HepG2 (cell line): ENCODE measurements at regions not wholly inside any gene's neighbourhood (a gene's known extent, or its start where the extent isn't known, plus 50 kb on each side); places are given as distances from the start of the nearest gene placed in this dataset.

Source experiments
- FOSL1 ChIP-seq: sonication (generic); formaldehyde crosslinking; IDR thresholded peaks from 2 replicates; pipeline ENCODE4 v1.9.0; 2021; ENCODE audit warnings: missing genetic modification reagents, borderline replicate concordance
- FOSL2 ChIP-seq: sonication (generic); formaldehyde crosslinking; IDR thresholded peaks from 2 replicates; pipeline ENCODE4 v1.4.0; 2020; ENCODE audit warnings: missing genetic modification reagents
- KDM1A ChIP-seq: IDR thresholded peaks from 2 replicates; pipeline ENCODE4 v1.6.1; 2016; ENCODE audit warnings: missing compliant biosample characterization
- MXD4 ChIP-seq: IDR thresholded peaks from 2 replicates; pipeline ENCODE4 v1.6.1; 2016; ENCODE audit warnings: mild to moderate bottlenecking, missing biosample characterization, missing genetic modification reagents
- NCOA2 ChIP-seq: sonication (generic); formaldehyde crosslinking; IDR thresholded peaks from 2 replicates; pipeline ENCODE4 v1.8.0; 2022; ENCODE audit warnings: inconsistent platforms
- SKI ChIP-seq: fragments of 450-650 bp; IDR thresholded peaks from one replicate; pipeline ENCODE4 v1.6.1; 2018; ENCODE audit warnings: mild to moderate bottlenecking; ENCODE audit not compliant: partially characterized antibody
- TSC22D2 ChIP-seq: sonication (generic); formaldehyde crosslinking; IDR thresholded peaks from 2 replicates; pipeline ENCODE4 v1.5.1; 2020; ENCODE audit warnings: missing genetic modification reagents, mild to moderate bottlenecking, borderline replicate concordance
- TF ChIP-seq, protein P1 (sequence below): IDR thresholded peaks from 2 replicates; pipeline ENCODE4 v1.6.1; 2012; ENCODE audit warnings: low read length, improper control_type of control experiment
- TF ChIP-seq, protein P2 (sequence below), 2 experiments: IDR thresholded peaks; 2 replicates each; pipeline ENCODE4 v1.6.1; 2011 to 2012; ENCODE audit warnings: low read length in 2 of 2, borderline replicate concordance in 1 of 2, low read depth in 1 of 2, mild to moderate bottlenecking in 1 of 2, moderate library complexity in 1 of 2
- TF ChIP-seq, protein P3 (sequence below): conservative IDR thresholded peaks from 2 replicates; pipeline ENCODE4 v1.6.1; 2018; ENCODE audit warnings: missing genetic modification reagents
- TF ChIP-seq, protein P4 (sequence below): sonication (generic); formaldehyde crosslinking; IDR thresholded peaks from 2 replicates; pipeline ENCODE4 v1.5.0; 2020; ENCODE audit warnings: mild to moderate bottlenecking, missing genetic modification reagents, moderate library complexity
- TF ChIP-seq, protein P5 (sequence below): sonication (generic); formaldehyde crosslinking; IDR thresholded peaks from 2 replicates; pipeline ENCODE4 v1.4.0; 2020; ENCODE audit warnings: missing genetic modification reagents, mild to moderate bottlenecking, borderline replicate concordance
- TF ChIP-seq, protein P6 (sequence below): IDR thresholded peaks from 2 replicates; pipeline ENCODE4 v1.6.1; 2016

DNA sequence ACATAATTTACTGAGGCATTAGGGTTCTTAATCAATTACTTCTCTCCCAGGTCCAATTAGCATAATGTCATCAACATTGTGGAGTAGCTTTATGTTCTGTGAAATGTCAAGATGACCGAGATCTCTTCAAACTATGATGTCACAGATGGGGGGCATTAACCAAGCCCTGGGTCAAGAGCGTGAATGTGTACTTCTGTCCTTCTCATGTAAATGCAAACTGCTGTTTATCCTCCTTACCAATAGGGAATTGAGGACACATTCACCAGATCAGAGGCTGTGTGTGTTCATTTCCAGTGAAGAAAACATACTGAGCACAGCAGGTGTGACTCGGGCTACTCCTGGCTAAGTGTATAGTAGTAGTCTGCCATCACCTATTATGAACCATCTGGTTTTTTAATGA, 177.9 kb downstream of the MINAR1 start:
- TF ChIP-seq FOSL1 (no peak), KDM1A (CRISPR knock-in tag) (no peak), FOSL2 (CRISPR knock-in tag) (no peak), SKI (no peak), NCOA2 (CRISPR knock-in tag) (no peak), TSC22D2 (CRISPR knock-in tag) (no peak), MXD4 (CRISPR knock-in tag) (no peak)
- TF ChIP-seq, protein P1, sequence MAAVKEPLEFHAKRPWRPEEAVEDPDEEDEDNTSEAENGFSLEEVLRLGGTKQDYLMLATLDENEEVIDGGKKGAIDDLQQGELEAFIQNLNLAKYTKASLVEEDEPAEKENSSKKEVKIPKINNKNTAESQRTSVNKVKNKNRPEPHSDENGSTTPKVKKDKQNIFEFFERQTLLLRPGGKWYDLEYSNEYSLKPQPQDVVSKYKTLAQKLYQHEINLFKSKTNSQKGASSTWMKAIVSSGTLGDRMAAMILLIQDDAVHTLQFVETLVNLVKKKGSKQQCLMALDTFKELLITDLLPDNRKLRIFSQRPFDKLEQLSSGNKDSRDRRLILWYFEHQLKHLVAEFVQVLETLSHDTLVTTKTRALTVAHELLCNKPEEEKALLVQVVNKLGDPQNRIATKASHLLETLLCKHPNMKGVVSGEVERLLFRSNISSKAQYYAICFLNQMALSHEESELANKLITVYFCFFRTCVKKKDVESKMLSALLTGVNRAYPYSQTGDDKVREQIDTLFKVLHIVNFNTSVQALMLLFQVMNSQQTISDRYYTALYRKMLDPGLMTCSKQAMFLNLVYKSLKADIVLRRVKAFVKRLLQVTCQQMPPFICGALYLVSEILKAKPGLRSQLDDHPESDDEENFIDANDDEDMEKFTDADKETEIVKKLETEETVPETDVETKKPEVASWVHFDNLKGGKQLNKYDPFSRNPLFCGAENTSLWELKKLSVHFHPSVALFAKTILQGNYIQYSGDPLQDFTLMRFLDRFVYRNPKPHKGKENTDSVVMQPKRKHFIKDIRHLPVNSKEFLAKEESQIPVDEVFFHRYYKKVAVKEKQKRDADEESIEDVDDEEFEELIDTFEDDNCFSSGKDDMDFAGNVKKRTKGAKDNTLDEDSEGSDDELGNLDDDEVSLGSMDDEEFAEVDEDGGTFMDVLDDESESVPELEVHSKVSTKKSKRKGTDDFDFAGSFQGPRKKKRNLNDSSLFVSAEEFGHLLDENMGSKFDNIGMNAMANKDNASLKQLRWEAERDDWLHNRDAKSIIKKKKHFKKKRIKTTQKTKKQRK = no peak
- TF ChIP-seq, protein P2, sequence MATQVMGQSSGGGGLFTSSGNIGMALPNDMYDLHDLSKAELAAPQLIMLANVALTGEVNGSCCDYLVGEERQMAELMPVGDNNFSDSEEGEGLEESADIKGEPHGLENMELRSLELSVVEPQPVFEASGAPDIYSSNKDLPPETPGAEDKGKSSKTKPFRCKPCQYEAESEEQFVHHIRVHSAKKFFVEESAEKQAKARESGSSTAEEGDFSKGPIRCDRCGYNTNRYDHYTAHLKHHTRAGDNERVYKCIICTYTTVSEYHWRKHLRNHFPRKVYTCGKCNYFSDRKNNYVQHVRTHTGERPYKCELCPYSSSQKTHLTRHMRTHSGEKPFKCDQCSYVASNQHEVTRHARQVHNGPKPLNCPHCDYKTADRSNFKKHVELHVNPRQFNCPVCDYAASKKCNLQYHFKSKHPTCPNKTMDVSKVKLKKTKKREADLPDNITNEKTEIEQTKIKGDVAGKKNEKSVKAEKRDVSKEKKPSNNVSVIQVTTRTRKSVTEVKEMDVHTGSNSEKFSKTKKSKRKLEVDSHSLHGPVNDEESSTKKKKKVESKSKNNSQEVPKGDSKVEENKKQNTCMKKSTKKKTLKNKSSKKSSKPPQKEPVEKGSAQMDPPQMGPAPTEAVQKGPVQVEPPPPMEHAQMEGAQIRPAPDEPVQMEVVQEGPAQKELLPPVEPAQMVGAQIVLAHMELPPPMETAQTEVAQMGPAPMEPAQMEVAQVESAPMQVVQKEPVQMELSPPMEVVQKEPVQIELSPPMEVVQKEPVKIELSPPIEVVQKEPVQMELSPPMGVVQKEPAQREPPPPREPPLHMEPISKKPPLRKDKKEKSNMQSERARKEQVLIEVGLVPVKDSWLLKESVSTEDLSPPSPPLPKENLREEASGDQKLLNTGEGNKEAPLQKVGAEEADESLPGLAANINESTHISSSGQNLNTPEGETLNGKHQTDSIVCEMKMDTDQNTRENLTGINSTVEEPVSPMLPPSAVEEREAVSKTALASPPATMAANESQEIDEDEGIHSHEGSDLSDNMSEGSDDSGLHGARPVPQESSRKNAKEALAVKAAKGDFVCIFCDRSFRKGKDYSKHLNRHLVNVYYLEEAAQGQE (IDR thresholded peaks at IDR 0.05; ENCODE audit: borderline replicate concordance in 1 of 2, low read depth in 1 of 2, low read length in 2 of 2) = no peak
- TF ChIP-seq, protein P3, sequence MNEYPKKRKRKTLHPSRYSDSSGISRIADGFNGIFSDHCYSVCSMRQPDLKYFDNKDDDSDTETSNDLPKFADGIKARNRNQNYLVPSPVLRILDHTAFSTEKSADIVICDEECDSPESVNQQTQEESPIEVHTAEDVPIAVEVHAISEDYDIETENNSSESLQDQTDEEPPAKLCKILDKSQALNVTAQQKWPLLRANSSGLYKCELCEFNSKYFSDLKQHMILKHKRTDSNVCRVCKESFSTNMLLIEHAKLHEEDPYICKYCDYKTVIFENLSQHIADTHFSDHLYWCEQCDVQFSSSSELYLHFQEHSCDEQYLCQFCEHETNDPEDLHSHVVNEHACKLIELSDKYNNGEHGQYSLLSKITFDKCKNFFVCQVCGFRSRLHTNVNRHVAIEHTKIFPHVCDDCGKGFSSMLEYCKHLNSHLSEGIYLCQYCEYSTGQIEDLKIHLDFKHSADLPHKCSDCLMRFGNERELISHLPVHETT (CRISPR knock-in tag) = no peak
- TF ChIP-seq, protein P4, sequence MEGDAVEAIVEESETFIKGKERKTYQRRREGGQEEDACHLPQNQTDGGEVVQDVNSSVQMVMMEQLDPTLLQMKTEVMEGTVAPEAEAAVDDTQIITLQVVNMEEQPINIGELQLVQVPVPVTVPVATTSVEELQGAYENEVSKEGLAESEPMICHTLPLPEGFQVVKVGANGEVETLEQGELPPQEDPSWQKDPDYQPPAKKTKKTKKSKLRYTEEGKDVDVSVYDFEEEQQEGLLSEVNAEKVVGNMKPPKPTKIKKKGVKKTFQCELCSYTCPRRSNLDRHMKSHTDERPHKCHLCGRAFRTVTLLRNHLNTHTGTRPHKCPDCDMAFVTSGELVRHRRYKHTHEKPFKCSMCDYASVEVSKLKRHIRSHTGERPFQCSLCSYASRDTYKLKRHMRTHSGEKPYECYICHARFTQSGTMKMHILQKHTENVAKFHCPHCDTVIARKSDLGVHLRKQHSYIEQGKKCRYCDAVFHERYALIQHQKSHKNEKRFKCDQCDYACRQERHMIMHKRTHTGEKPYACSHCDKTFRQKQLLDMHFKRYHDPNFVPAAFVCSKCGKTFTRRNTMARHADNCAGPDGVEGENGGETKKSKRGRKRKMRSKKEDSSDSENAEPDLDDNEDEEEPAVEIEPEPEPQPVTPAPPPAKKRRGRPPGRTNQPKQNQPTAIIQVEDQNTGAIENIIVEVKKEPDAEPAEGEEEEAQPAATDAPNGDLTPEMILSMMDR (CRISPR knock-in tag) = no peak
- TF ChIP-seq, protein P5, sequence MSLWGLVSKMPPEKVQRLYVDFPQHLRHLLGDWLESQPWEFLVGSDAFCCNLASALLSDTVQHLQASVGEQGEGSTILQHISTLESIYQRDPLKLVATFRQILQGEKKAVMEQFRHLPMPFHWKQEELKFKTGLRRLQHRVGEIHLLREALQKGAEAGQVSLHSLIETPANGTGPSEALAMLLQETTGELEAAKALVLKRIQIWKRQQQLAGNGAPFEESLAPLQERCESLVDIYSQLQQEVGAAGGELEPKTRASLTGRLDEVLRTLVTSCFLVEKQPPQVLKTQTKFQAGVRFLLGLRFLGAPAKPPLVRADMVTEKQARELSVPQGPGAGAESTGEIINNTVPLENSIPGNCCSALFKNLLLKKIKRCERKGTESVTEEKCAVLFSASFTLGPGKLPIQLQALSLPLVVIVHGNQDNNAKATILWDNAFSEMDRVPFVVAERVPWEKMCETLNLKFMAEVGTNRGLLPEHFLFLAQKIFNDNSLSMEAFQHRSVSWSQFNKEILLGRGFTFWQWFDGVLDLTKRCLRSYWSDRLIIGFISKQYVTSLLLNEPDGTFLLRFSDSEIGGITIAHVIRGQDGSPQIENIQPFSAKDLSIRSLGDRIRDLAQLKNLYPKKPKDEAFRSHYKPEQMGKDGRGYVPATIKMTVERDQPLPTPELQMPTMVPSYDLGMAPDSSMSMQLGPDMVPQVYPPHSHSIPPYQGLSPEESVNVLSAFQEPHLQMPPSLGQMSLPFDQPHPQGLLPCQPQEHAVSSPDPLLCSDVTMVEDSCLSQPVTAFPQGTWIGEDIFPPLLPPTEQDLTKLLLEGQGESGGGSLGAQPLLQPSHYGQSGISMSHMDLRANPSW (CRISPR knock-in tag) = no peak
- TF ChIP-seq, protein P6, sequence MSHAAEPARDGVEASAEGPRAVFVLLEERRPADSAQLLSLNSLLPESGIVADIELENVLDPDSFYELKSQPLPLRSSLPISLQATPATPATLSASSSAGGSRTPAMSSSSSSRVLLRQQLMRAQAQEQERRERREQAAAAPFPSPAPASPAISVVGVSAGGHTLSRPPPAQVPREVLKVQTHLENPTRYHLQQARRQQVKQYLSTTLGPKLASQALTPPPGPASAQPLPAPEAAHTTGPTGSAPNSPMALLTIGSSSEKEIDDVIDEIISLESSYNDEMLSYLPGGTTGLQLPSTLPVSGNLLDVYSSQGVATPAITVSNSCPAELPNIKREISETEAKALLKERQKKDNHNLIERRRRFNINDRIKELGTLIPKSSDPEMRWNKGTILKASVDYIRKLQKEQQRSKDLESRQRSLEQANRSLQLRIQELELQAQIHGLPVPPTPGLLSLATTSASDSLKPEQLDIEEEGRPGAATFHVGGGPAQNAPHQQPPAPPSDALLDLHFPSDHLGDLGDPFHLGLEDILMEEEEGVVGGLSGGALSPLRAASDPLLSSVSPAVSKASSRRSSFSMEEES (CRISPR knock-in tag) = no peak
